GM12873 (cell line): ENCODE measurements at regions not wholly inside any gene's neighbourhood (a gene's known extent, or its start where the extent isn't known, plus 50 kb on each side); places are given as distances from the start of the nearest gene placed in this dataset.
A peak's percentile ranks its signal among the peaks of the same experiment; 100 is the strongest.

ENCODE experiments used
- TF ChIP-seq, protein P1 (sequence below): IDR thresholded peaks from 2 replicates; pipeline ENCODE4 v1.5.1; 2012; ENCODE audit warnings: low read depth, mild to moderate bottlenecking, moderate library complexity, low read length, control low read depth; ENCODE audit not compliant: insufficient read depth; ENCODE audit errors: missing control alignments

DNA sequence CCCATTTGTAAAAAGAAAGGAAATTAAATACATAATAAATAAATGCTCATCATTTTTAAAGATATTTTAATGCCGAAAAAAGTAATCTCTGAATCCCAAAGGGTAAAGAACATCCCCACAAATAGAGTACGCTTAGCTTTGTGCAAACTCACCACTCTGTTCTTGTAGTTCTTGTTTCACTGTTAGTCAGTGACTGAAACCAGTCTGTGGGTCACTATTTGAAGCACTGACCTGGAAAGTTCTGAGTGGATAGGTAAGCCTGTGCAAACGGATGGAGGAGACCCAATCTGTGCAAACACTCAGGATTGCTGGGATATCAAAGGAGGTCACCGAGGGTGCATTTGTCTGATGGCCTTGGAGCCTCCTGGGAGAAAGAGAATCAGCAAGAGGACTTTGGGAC, 68.1 kb upstream of the TSPAN11 start:
- TF ChIP-seq, protein P1, sequence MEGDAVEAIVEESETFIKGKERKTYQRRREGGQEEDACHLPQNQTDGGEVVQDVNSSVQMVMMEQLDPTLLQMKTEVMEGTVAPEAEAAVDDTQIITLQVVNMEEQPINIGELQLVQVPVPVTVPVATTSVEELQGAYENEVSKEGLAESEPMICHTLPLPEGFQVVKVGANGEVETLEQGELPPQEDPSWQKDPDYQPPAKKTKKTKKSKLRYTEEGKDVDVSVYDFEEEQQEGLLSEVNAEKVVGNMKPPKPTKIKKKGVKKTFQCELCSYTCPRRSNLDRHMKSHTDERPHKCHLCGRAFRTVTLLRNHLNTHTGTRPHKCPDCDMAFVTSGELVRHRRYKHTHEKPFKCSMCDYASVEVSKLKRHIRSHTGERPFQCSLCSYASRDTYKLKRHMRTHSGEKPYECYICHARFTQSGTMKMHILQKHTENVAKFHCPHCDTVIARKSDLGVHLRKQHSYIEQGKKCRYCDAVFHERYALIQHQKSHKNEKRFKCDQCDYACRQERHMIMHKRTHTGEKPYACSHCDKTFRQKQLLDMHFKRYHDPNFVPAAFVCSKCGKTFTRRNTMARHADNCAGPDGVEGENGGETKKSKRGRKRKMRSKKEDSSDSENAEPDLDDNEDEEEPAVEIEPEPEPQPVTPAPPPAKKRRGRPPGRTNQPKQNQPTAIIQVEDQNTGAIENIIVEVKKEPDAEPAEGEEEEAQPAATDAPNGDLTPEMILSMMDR, result no peak

DNA sequence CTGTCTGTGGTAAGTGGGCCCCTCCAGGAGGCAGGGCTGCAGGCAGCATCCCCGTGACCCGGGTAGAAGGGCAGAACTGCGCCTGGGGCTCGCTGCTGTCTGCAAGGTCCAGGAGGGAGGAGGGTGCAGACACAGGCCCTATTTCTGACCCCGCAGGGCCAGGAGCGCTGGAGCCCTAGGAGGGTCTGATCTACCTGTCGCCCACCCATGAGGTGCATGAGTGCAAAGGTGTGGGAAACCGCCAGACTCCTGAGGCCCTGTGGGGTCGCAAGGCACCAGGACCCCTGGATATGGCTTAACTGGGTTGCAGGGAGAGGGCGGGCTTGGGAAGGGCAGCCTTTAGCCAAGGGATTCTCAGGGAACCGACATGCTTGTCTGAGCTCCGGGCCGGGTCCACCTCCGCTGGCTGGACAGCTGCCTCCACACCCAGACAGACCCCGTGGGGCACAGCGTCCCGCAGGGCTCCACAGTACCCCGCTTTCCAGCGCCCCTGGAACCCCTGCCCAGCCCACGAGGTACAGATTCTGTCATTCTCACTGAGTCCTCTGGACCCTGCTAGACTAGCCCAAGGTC, 72.9 kb upstream of the TSPAN11 start:
- TF ChIP-seq, protein P1, result no peak

DNA sequence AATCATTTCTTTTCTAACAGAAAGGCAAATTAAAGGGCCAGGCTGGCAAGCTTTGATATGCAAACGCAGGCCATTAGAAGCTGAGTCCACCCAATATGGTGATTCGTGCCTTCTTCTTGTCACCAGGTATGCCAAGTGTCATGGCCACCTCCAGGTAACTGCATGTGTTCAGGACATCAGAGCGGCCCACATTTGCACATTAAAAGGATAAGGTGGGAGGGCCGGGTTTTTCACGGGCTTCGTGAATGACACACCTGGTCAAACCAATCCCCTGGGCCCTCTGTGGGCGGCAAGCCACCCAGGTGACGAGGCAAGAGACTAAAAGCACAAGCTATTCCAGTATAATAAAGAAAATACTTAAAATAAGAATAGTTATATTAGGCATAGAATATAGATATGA, 75.9 kb upstream of the TSPAN11 start:
- TF ChIP-seq, protein P1, result no peak

DNA sequence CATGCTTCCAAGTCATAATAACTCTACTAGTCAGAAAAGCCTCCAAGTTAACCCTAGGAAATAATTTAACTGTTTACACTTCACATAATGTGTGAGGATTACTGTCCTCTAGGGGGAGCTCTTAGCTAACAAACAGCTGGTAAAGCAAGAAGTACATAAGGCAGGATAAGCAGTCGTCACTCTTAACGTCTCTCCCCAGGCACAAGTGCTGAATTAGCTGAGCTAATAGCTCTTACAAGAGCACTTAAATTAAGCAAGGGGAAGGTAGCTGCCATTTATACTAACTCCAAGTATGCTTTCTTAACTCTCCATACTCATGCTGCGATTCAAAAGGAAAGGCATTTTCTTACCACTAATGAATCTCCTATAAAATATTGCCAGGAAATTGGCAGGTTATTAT, 79.3 kb upstream of the TSPAN11 start:
- TF ChIP-seq, protein P1, result peak; percentile 69

DNA sequence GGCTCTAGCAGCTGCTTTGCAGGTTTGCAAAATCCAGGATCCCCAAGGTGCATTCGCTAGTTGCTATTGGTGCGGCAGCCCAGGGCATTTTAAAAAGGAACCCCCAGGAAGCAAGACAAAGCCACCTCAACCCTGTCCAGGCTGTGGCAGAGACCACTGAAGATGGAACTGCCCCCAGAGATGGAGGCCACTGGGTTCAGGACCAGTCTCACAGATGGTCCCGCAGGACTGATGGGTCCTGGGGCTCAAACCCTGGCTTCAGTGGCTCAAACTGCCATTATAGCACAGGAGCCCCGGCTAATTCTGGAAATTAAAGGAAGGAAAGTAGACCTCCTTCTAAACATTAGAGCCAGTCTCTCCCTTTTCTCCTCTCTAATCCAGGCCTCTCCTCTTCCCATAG, 79.8 kb upstream of the TSPAN11 start:
- TF ChIP-seq, protein P1, result no peak

DNA sequence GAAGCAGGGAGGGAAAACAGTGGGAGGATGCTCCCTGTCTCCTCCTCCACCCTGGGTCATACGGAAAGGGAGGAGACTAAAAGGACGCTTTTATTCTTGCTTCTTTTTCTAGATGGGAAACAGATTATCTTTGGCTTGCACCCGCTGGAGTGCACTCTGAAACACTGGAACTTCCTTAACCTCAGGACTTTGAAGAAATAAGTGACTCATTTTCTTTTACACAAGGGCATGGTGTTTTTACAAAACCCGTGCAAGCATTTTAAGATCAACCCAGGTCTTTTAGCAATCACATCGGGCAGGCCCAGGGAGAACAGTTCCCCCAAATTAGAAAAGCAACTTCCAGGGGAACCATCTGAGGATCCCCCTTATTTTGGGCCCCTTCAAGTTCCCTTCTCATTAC, 80.9 kb upstream of the TSPAN11 start:
- TF ChIP-seq, protein P1, result no peak

DNA sequence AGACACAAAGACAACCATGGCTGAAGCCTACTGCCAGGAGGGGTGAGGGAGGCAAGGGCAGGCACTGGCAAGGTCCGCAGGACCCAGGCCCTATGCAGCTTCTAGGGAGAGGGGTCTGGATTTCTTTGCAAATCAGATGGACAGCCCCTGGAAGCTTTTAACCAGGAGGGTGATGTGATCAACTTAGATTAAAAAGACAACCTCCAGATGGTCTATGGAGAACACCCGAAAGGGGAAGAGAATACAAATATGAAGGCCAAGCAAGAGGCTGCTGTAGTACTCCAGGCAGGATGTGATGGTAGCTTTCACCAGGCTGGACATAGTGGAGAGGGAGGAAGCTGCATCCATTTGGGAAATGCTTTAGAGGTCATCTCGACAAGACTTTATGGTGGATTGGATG, 83.3 kb upstream of the TSPAN11 start:
- TF ChIP-seq, protein P1, result no peak
